ENCODE measurements at regions not wholly inside any gene's neighbourhood (a gene's known extent, or its start where the extent isn't known, plus 50 kb on each side); places are given as distances from the start of the nearest gene placed in this dataset.

DNA sequence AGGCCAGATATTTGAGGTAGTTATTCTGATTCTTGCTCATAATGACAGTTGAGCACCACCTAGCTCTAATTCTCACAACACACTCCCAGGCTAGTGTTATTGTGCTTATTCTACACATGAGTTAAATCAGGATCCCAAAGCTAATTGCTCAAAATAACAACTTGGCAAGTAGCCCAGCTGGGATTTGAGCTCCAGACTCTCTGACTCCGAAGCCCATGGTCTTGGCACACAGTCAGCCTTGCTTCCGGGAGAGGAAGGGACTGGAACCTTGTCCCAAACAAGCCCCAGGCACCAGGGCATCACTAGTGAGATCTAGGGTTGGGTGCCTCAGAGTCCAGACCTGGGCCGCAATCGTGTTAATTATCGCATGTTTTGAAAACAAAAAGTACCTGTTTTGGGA lies 101.4 kb downstream of the GPAM start (continued):
- TF ChIP-seq, protein P1, sequence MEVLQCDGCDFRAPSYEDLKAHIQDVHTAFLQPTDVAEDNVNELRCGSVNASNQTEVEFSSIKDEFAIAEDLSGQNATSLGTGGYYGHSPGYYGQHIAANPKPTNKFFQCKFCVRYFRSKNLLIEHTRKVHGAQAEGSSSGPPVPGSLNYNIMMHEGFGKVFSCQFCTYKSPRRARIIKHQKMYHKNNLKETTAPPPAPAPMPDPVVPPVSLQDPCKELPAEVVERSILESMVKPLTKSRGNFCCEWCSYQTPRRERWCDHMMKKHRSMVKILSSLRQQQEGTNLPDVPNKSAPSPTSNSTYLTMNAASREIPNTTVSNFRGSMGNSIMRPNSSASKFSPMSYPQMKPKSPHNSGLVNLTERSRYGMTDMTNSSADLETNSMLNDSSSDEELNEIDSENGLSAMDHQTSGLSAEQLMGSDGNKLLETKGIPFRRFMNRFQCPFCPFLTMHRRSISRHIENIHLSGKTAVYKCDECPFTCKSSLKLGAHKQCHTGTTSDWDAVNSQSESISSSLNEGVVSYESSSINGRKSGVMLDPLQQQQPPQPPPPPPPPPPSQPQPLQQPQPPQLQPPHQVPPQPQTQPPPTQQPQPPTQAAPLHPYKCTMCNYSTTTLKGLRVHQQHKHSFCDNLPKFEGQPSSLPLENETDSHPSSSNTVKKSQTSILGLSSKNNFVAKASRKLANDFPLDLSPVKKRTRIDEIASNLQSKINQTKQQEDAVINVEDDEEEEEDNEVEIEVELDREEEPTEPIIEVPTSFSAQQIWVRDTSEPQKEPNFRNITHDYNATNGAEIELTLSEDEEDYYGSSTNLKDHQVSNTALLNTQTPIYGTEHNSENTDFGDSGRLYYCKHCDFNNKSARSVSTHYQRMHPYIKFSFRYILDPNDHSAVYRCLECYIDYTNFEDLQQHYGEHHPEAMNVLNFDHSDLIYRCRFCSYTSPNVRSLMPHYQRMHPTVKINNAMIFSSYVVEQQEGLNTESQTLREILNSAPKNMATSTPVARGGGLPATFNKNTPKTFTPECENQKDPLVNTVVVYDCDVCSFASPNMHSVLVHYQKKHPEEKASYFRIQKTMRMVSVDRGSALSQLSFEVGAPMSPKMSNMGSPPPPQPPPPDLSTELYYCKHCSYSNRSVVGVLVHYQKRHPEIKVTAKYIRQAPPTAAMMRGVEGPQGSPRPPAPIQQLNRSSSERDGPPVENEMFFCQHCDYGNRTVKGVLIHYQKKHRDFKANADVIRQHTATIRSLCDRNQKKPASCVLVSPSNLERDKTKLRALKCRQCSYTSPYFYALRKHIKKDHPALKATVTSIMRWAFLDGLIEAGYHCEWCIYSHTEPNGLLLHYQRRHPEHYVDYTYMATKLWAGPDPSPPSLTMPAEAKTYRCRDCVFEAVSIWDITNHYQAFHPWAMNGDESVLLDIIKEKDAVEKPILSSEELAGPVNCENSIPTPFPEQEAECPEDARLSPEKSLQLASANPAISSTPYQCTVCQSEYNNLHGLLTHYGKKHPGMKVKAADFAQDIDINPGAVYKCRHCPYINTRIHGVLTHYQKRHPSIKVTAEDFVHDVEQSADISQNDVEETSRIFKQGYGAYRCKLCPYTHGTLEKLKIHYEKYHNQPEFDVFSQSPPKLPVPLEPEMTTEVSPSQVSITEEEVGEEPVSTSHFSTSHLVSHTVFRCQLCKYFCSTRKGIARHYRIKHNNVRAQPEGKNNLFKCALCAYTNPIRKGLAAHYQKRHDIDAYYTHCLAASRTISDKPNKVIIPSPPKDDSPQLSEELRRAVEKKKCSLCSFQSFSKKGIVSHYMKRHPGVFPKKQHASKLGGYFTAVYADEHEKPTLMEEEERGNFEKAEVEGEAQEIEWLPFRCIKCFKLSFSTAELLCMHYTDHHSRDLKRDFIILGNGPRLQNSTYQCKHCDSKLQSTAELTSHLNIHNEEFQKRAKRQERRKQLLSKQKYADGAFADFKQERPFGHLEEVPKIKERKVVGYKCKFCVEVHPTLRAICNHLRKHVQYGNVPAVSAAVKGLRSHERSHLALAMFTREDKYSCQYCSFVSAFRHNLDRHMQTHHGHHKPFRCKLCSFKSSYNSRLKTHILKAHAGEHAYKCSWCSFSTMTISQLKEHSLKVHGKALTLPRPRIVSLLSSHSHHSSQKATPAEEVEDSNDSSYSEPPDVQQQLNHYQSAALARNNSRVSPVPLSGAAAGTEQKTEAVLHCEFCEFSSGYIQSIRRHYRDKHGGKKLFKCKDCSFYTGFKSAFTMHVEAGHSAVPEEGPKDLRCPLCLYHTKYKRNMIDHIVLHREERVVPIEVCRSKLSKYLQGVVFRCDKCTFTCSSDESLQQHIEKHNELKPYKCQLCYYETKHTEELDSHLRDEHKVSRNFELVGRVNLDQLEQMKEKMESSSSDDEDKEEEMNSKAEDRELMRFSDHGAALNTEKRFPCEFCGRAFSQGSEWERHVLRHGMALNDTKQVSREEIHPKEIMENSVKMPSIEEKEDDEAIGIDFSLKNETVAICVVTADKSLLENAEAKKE (CRISPR knock-in tag; IDR thresholded peaks at IDR 0.05) = no peak
- TF ChIP-seq ZNF331 (CRISPR knock-in tag; IDR thresholded peaks at IDR 0.05; ENCODE audit: low read depth) (no peak), POLR2AphosphoS5 (IDR thresholded peaks at IDR 0.05; ENCODE audit: low read depth) (no peak), CREB1 (CRISPR knock-in tag; IDR thresholded peaks at IDR 0.05; ENCODE audit: low read depth) (no peak)

- Mint-ChIP-seq H3K4me1 (peaks cover 4% of the 10 kb centered on the region; the same call in 2 of the 3 replicates), H3K27me3 (ENCODE audit: insufficient read depth, low read depth, poor library complexity) (peaks cover 2% of the 10 kb centered on the region), H3K36me3 (ENCODE audit: low read depth) (no peaks in the 10 kb centered on the region), H3K27ac (no peak overlapping the region), H3K9me3 (no peaks in the 10 kb centered on the region), H3K4me3 (no peak overlapping the region)
- H3F3A ChIP-seq (replicated peaks; ENCODE audit: low read depth) = no peaks in the 10 kb centered on the region
- H3K4me1 ChIP-seq (ENCODE audit: insufficient read depth) = 0 out of 2 replicates have a peak, but pooled peaks cover 10% of the 10 kb centered on the region
- ATAC-seq (no peak), DNase-seq (ENCODE audit: low spot score) (no peak)
- no peak for TF ChIP-seq STAT1 (IDR thresholded peaks at IDR 0.05; ENCODE audit: unreplicated experiment)
- H4K20me1 ChIP-seq (replicated peaks; ENCODE audit: insufficient read depth) = no peaks in the 10 kb centered on the region
- H3K27ac ChIP-seq (ENCODE audit: low read depth) = no peak overlapping the region
- no peak overlapping the region for H3K4me2 ChIP-seq
- H3K27me3 ChIP-seq (ENCODE audit: insufficient read depth) = no peaks in the 10 kb centered on the region
- no peaks in the 10 kb centered on the region for H3K79me2 ChIP-seq (replicated peaks; ENCODE audit: insufficient read depth)
- H3K36me3 ChIP-seq (ENCODE audit: insufficient read depth) = no peaks in the 10 kb centered on the region
- H3K9me2 ChIP-seq (ENCODE audit: insufficient read depth) = 0 out of 2 replicates have a peak, but pooled peaks cover 4% of the 10 kb centered on the region
- no peak overlapping the region for H3K4me3 ChIP-seq
- no peak overlapping the region for H2AFZ ChIP-seq
Observed at GRCh38 chr10:112083472-112083871, 100.1 kb downstream of the GPAM start.
